SH-SY5Y (cell line): ENCODE measurements at regions not wholly inside any gene's neighbourhood (a gene's known extent, or its start where the extent isn't known, plus 50 kb on each side); places are given as distances from the start of the nearest gene placed in this dataset.

Source experiments
- GATA2 ChIP-seq: IDR thresholded peaks from 2 replicates; pipeline ENCODE4 v1.6.1; 2011; ENCODE audit warnings: mild to moderate bottlenecking, low read depth, low read length
- GATA3 ChIP-seq: IDR thresholded peaks from 2 replicates; pipeline ENCODE4 v1.6.1; 2011; ENCODE audit warnings: low read depth, mild to moderate bottlenecking, low read length, moderate library complexity

DNA sequence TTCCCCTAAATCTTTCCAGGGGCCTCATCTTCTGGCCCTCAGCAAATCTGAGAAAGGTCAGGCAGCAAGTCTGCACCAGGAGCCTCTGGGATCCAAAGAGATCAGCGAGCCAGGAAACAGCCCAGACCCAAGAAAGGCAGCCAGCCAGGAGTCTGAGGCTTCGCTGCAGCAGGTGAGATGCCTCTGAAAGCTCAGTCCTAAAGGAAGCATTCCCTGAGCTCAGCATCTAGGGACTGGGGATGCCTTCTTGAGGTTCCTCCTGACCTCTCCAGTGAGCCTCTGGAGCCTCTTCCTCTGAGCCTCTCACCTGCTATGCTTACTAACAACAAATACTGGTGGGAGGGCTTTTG is 118.8 kb upstream of the MAFB start:
- TF ChIP-seq GATA3 (no peak), GATA2 (no peak)
